ENCODE measurements at regions not wholly inside any gene's neighbourhood (a gene's known extent, or its start where the extent isn't known, plus 50 kb on each side); places are given as distances from the start of the nearest gene placed in this dataset.
"Not testable (repeated sequence)": the region's sequence is repeated elsewhere in the genome, so short reads cannot be mapped to it uniquely, and the experiment has no call there.

DNA sequence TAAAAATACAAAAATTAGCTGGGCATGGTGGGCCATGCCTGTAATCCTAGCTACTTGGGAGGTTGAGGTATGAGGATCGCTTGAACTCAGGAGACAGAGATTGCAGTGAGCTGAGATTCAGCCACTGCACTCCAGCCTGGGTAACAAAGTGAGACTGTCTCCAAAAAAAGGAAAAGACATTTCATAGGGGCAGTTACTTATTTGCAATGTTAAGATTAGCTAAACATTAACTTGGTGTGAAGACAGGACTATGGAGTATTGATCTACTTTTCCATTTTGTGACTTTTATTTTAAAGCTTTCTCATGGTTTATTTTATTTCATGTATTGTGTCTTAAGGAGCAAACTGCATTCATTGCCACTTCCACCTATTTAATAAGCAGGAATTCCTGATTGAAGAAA is 153.0 kb downstream of the UTRN start:
- FAIRE-seq: no peak

DNA sequence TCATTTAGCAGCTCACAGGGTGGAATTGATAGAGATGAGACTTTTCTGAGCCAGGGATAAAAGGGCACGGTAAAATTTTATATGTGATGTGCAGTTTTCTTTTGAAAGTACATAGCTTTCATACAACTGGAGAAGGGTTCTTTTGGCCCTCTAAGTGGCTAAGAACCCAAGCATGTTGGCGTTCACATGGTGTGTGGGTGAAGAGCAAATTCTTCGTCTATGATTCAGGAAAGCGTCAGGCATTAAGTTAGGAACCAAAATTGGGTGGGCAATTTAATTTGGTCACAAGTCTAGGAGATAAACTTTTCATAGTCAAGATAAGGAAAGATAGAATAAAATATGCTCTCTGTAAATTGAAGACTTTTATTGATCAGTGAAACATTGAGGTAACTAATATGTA is 153.9 kb downstream of the UTRN start:
- FAIRE-seq: no peak

DNA sequence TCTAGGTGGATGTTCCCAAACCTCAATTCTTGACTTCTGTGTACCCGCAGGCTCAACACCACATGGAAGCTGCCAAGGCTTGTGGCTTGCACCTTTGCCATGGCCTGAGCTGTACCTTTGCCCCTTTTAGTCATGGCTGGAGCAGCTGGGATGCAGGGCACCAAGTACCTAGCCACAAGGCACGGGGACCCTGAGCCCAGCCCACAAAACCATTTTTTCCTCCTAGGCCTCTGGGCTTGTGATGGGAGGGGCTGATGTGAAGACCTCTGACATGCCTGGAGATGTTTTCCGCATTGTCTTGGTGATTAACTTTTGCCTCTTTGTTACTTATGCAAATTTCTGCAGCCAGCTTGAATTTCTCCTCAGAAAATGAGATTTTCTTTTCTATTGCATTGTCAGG is 156.7 kb downstream of the UTRN start:
- not testable (repeated sequence) for FAIRE-seq

GRCh38 chr6:144443157-144443556 is 158.0 kb downstream of the UTRN start:
- FAIRE-seq: no peak

DNA sequence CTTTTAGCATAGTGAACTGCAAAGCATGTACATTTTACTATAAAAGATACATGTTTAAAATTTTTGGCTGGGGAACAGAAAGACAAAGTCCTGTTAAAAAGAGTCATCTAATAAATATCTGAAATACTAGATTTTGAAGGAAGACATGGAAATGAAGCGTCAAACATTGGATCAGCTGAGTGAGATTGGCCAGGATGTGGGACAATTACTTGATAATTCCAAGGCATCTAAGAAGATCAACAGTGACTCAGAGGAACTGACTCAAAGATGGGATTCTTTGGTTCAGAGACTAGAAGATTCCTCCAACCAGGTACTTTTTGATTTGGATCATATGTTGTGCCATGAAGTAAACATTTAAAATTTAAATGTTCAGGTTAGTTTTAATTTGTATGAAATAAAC is 162.3 kb downstream of the UTRN start:
- FAIRE-seq: no peak

DNA sequence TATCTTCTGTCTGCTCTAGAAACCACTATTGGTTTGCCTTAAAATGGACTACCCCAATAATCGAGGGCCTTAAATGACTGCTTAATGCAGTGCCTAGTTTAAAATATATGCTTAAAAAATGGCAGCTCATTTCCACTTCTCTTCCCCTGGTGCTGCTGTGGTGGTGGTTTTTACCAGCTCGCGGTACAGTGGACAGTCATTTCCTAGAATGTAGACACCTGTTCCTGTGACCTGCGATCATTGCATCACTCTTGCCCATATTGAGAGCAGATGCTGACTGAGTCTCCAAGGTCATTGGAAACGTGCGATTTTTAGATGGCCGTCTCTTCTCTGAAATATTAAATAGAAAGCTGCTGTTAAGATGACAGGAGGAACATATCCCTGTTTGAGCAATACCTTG is 164.1 kb downstream of the UTRN start:
- no peak for FAIRE-seq

- no peak for FAIRE-seq
Measured at GRCh38 chr6:144449911-144450597, 164.9 kb downstream of the UTRN start.

GRCh38 chr6:144460327-144461095 is 175.4 kb downstream of the UTRN start:
- no peak for FAIRE-seq

GRCh38 chr6:144462058-144462457 is 176.9 kb downstream of the UTRN start:
- no peak for FAIRE-seq

- no peak for FAIRE-seq
Measured at GRCh38 chr6:144466716-144467115, 181.6 kb downstream of the UTRN start.

GRCh38 chr6:144467172-144467762 is 182.1 kb downstream of the UTRN start:
- no peak for FAIRE-seq

DNA sequence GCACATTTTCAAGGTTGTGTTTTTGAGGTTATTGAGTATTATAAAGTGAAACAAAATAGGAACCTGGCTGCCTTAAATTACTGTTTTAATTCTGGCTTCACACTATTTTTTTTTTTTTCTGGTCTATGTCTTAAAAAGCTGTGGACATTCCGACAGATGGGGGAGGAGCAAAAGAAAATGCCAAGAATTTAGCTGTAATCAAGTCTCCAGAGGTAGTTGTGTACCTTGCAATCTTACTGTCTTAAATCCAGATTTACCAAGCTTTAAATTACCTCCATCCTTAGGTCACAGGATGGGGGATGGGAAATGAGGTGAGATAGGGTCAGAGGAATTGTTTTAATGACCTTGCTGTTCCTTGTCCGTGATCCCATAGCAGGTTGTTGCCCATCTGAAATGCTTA is 182.8 kb downstream of the UTRN start:
- FAIRE-seq: no peak

DNA sequence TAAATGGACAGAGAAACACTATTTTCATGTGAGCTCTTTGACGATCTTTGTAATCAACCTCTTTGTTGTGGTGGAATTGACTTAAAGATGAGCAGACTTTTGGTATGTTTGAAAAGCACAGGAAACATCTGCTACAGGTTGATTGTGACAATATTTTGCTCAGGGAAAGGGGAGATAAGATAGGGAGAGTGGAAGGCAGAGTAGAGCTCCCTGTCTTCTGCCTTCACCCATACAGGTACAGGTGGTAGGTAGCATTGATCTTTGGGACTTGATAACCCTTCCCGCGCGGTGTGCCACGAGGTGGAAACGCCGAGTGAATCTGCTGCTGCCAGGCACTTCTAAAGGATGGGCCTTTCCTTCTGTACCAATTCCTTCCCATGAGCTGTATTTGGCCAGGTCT is 183.6 kb downstream of the UTRN start:
- no peak for FAIRE-seq

DNA sequence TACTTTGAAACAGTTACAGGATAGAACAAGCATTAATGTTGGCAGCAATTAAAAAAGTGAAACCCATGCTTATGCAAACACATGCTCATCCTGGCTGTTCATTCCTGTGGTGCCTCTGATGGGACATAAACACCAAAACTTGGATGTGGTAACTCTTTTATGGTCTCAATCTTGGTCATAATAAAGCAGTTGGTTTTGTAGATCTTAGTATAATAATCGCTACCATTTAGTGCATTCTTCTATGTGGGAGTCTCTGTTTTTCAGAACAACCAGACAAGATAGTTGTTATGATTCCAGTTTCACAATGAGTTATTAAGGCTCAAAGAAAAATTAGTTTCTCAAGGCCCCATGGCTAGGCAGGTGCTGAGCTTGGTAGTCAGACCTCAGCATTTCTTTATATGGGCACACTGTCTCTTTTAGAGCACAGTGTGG is 184.0 kb downstream of the UTRN start:
- no peak for FAIRE-seq

- FAIRE-seq: not testable (repeated sequence)
Measured at GRCh38 chr6:144470201-144470600, 185.1 kb downstream of the UTRN start.

DNA sequence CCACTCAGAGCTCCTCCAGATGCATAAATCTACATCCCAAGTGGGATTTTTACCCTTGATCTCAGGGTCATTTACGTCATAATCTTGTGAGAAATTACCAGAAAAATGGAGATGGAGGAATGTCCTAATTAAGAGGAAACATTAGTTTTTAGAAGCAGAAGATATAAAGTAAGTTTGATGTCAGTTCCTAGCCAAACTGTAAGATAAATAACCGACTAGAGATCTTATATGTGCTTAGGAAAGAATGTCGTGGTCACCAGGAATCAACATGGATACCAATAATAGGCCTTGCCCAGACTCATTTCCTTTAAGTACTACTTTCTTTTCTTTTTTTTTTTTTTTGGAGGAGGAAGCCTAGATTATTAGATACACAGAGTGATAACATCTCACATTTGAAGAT is 186.9 kb downstream of the UTRN start:
- FAIRE-seq: no peak

DNA sequence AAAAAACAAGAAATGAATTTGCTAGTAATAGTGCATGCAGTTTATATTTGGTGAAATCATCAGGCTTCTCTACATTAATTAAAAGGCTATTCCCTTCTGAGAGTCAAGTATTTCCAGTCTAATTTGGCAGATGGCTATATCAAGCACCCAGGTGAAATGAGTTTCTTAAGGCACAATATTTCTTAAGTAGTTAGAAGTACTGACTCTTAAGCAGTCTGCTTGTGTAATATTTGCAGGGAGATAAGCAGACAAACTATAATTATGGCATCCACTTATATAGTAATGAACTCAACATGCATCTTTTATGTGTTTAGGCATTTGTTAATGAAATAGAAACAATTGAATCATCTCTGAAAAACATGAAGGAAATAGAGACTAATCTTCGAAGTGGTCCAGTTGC is 189.2 kb downstream of the UTRN start:
- no peak for FAIRE-seq

DNA sequence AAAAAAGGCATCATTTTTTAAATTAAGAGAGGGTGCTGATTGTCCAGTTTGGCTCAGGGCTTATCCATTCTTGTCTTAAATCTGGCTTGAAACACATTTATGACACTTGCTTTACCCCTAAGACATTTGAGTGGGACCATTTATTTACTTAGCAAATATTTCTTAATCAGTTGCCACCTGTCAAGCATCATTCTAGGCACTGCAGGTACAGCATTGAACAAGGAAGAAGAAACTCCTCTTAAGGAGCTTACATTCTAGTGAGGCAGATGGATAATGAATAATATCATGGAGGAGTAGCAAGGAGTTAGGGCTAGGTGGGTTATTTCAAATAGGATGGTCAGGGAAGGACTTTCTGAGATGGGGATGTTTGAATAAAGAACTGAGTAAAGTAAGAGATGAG is 189.8 kb downstream of the UTRN start:
- no peak for FAIRE-seq

DNA sequence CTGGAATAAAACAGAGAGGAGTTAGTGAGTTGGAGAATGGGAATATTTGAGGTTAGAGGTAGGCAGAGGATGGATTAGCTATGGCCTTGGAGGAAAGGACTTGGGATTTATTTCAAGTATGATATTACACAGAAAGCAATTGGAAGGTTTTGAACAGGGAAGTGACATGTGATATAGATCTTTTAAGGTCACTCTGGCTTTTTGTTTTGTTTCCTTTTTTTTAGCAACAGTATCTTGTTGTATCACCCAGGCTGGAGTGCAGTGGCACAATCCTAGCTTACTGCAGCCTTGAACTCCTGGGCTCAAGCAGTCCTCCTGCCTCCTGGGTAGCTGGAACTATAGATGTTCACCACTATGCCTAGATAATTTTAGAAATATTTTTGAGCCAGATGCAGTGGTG is 190.3 kb downstream of the UTRN start:
- FAIRE-seq: no peak

DNA sequence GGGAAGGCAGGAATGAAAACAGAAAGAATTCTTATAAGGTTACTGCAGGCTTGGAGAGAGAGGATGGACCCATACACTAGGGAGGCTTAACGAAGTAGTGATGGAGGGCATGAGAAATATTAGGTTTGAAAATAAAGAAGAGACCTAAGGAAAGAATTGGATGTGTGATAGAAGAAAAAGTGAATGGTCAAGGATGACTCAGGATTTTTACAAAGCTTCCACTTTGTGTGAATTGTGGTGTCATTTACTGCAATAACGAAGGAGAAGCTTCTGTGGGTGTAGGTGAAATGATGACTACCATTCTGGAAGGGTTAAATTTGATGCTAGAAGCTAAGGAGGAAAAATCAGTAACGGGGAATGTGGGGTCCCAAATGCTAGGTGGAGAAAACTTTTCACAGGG is 191.2 kb downstream of the UTRN start:
- no peak for FAIRE-seq

- no peak for FAIRE-seq
Measured at GRCh38 chr6:144477396-144477795, 192.3 kb downstream of the UTRN start.

GRCh38 chr6:144477856-144478255 is 192.7 kb downstream of the UTRN start:
- FAIRE-seq: no peak

DNA sequence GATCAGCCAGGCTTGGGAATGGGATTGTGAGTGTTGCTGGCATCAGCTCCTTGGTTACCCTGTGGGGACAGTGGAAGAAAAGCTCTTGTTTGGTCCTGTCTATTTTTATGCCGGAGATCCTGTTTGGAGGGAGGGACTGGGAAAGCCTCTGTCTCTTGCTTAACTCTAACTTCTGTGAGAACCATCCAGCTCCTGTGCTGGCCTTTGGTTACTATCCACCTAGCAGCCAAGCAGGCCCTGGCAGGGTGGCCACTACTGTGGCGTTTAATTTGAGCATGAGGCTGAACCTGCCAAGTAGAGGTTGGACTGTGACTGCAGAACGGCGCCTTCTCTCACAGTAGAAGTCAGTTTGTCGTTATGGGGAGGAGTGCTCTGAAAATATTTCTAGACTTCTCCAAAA is 193.3 kb downstream of the UTRN start:
- no peak for FAIRE-seq

DNA sequence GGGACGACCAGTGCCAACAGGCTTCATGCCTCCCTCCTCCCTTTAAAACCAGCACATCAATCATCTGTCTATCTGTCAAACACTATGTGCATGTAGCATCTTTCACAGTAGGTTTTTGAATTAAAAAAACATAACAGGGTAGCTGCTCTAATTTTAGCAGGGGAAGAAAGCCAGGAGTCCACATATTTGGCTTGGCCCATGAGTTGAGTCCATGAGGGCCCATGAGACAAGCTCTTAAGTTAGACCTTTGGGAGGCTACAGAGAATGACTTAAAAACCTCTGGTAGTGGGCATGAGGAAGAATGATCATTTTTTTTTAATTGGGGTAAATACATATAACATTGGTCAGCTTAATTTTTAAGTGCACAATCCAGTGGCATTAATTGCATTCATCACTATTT is 194.9 kb downstream of the UTRN start:
- FAIRE-seq: no peak
